IMR-90 (cell line): ENCODE measurements at regions not wholly inside any gene's neighbourhood (a gene's known extent, or its start where the extent isn't known, plus 50 kb on each side); places are given as distances from the start of the nearest gene placed in this dataset.

Experiments used
- ATAC-seq: fragments of 200-7000 bp; cut with Tn5 transposase; 2 replicates; pipeline ENCODE4 v1.9.1; 2020; ENCODE audit warnings: low read depth, mild to moderate bottlenecking, moderate library complexity
- BruUV-seq: library from RNA; stranded (reverse); fragments of 400-500 nt; replicated peaks from 2 replicates; lab custom pipeline; 2021; lab: Mats Ljungman, UMichigan
- CTCF ChIA-PET: fragments of 300-600 bp; formaldehyde crosslinking; extraction: SDS; loops from one replicate; lab custom pipeline; 2021; ENCODE audit warnings: antibody characterized with exemption; lab: Yijun Ruan, JAX
- POLR2A ChIA-PET: fragments of 300-600 bp; sonication (Branson Sonifier 250); formaldehyde crosslinking; loops from one replicate; lab custom pipeline; 2022; ENCODE audit warnings: antibody characterized with exemption; ENCODE audit not compliant: unreplicated experiment; lab: Charles Lee
- DNase-seq: peaks from one replicate; pipeline ENCODE4 v3.0.0; 2013
- H2AFZ ChIP-seq: replicated peaks from 2 replicates; pipeline ENCODE3; 2013; ENCODE audit warnings: low read length, mild to moderate bottlenecking; ENCODE audit not compliant: poor library complexity
- H2AK5ac ChIP-seq: 2 replicates; pipeline ENCODE4 v1.6.1; 2013; ENCODE audit warnings: low read depth, low read length, inconsistent platforms
- H2AK9ac ChIP-seq: replicated peaks from 2 replicates; pipeline ENCODE3; 2013; ENCODE audit warnings: mild to moderate bottlenecking, low read depth, low read length, moderate library complexity; ENCODE audit not compliant: poor library complexity
- H2BK120ac ChIP-seq: 2 replicates; pipeline ENCODE4 v1.6.1; 2013; ENCODE audit warnings: low read depth, low read length, inconsistent platforms
- H2BK15ac ChIP-seq: 3 replicates; pipeline ENCODE4 v1.6.1; 2013; ENCODE audit warnings: low read depth, low read length, inconsistent platforms
- H2BK20ac ChIP-seq: 2 replicates; pipeline ENCODE4 v1.6.1; 2013; ENCODE audit warnings: low read depth, mild to moderate bottlenecking, inconsistent platforms, low read length, moderate library complexity
- H2BK5ac ChIP-seq: 2 replicates; pipeline ENCODE4 v1.6.1; 2013; ENCODE audit warnings: mild to moderate bottlenecking, low read depth, low read length, inconsistent platforms; ENCODE audit not compliant: poor library complexity, severe bottlenecking
- H3K14ac ChIP-seq: replicated peaks from 2 replicates; pipeline ENCODE4 v1.6.1; 2013; ENCODE audit warnings: low read depth, low read length, inconsistent platforms
- H3K18ac ChIP-seq: 2 replicates; pipeline ENCODE4 v1.6.1; 2013; ENCODE audit warnings: low read depth, low read length, control low read depth
- H3K23ac ChIP-seq: 2 replicates; pipeline ENCODE4 v1.6.1; 2013; ENCODE audit warnings: low read depth, low read length, inconsistent platforms
- H3K27ac ChIP-seq: 2 replicates; pipeline ENCODE4 v1.5.1; 2013; ENCODE audit warnings: mild to moderate bottlenecking, control low read depth, low read length; ENCODE audit not compliant: insufficient read depth
- H3K27me3 ChIP-seq: 2 replicates; pipeline ENCODE4 v1.6.1; 2013; ENCODE audit warnings: low read length; ENCODE audit not compliant: control insufficient read depth, insufficient read depth
- H3K36me3 ChIP-seq: 2 replicates; pipeline ENCODE4 v1.6.1; 2013; ENCODE audit warnings: low read length, mixed read lengths; ENCODE audit not compliant: control insufficient read depth, insufficient read depth
- H3K4ac ChIP-seq: 2 replicates; pipeline ENCODE4 v1.6.1; 2013; ENCODE audit warnings: low read depth, low read length, inconsistent platforms
- H3K4me1 ChIP-seq: 2 replicates; pipeline ENCODE4 v1.6.1; 2013; ENCODE audit warnings: low read length, mixed read lengths; ENCODE audit not compliant: control insufficient read depth, insufficient read depth
- H3K4me2 ChIP-seq: 2 replicates; pipeline ENCODE4 v1.6.1; 2013; ENCODE audit warnings: low read depth, mild to moderate bottlenecking, control low read depth, low read length, moderate library complexity
- H3K4me3 ChIP-seq: 2 replicates; pipeline ENCODE4 v1.5.1; 2013; ENCODE audit warnings: low read depth, mild to moderate bottlenecking, control low read depth, low read length, moderate library complexity; ENCODE audit not compliant: insufficient read depth
- H3K56ac ChIP-seq: 2 replicates; pipeline ENCODE4 v1.6.1; 2013; ENCODE audit warnings: low read length, inconsistent platforms; ENCODE audit not compliant: insufficient read depth; ENCODE audit errors: extremely low read depth
- H3K79me1 ChIP-seq, 2 experiments: 2 replicates each; pipeline ENCODE4 v1.6.1; 2013; ENCODE audit warnings: low read length in 2 of 2, inconsistent platforms in 1 of 2, low read depth in 1 of 2
- H3K9ac ChIP-seq: 2 replicates; pipeline ENCODE4 v1.6.1; 2013; ENCODE audit warnings: low read depth, low read length, control low read depth
- H3K9me1 ChIP-seq: 2 replicates; pipeline ENCODE4 v1.6.1; 2013; ENCODE audit warnings: low read length, inconsistent platforms; ENCODE audit not compliant: insufficient read depth
- H3K9me3 ChIP-seq: 2 replicates; pipeline ENCODE4 v1.6.1; 2013; ENCODE audit warnings: low read length; ENCODE audit not compliant: control insufficient read depth, insufficient read depth
- H4K20me1 ChIP-seq: 2 replicates; pipeline ENCODE4 v1.6.1; 2013; ENCODE audit warnings: low read length, inconsistent platforms; ENCODE audit not compliant: insufficient read depth
- H4K5ac ChIP-seq: 2 replicates; pipeline ENCODE4 v1.6.1; 2013; ENCODE audit warnings: mild to moderate bottlenecking, low read depth, low read length, control low read depth
- H4K8ac ChIP-seq, 2 experiments: 2 replicates each; pipeline ENCODE4 v1.6.1; 2013; ENCODE audit warnings: low read depth in 2 of 2, low read length in 2 of 2, control low read depth in 1 of 2, inconsistent platforms in 1 of 2
- H4K91ac ChIP-seq: 2 replicates; pipeline ENCODE4 v1.6.1; 2013; ENCODE audit warnings: low read depth, low read length, inconsistent platforms; ENCODE audit not compliant: insufficient read depth
- BHLHE40 ChIP-seq: fragments of 150-350 bp; IDR thresholded peaks from 2 replicates; pipeline ENCODE4 v1.6.1; 2016; ENCODE audit warnings: mild to moderate bottlenecking, low read depth, low read length
- CEBPB ChIP-seq: IDR thresholded peaks from 2 replicates; pipeline ENCODE4 v1.6.1; 2012; ENCODE audit warnings: low read depth, low read length, improper control_type of control experiment
- CHD1 ChIP-seq: IDR thresholded peaks from 2 replicates; pipeline ENCODE4 v1.6.1; 2012; ENCODE audit warnings: low read depth, low read length, improper control_type of control experiment
- CTCF ChIP-seq: conservative IDR thresholded peaks from 2 replicates; pipeline ENCODE4 v1.5.1; 2012; ENCODE audit warnings: mild to moderate bottlenecking, low read depth, low read length, improper control_type of control experiment
- ELK1 ChIP-seq: fragments of 150-350 bp; IDR thresholded peaks from 2 replicates; pipeline ENCODE4 v1.6.1; 2016; ENCODE audit warnings: low read depth, mild to moderate bottlenecking, low read length, moderate library complexity, borderline replicate concordance
- MAFK ChIP-seq: IDR thresholded peaks from 2 replicates; pipeline ENCODE4 v1.6.1; 2012; ENCODE audit warnings: low read depth, low read length, improper control_type of control experiment
- MAZ ChIP-seq: IDR thresholded peaks from 2 replicates; pipeline ENCODE4 v1.6.1; 2012; ENCODE audit warnings: low read depth, mild to moderate bottlenecking, low read length, improper control_type of control experiment, moderate library complexity, borderline replicate concordance
- MXI1 ChIP-seq: IDR thresholded peaks from 2 replicates; pipeline ENCODE4 v1.6.1; 2012; ENCODE audit warnings: low read depth, mild to moderate bottlenecking, low read length, moderate library complexity, borderline replicate concordance
- NFE2L2 ChIP-seq: fragments of 150-350 bp; IDR thresholded peaks from 2 replicates; pipeline ENCODE4 v1.6.1; 2016; ENCODE audit warnings: low read depth, mild to moderate bottlenecking, low read length
- POLR2A ChIP-seq: IDR thresholded peaks from 2 replicates; pipeline ENCODE4 v1.6.1; 2012; ENCODE audit warnings: mild to moderate bottlenecking, low read depth, low read length
- RAD21 ChIP-seq: IDR thresholded peaks from 2 replicates; pipeline ENCODE4 v1.6.1; 2012; ENCODE audit warnings: low read length, improper control_type of control experiment
- SMC3 ChIP-seq: fragments of 150-350 bp; IDR thresholded peaks from 2 replicates; pipeline ENCODE4 v1.6.1; 2016; ENCODE audit warnings: low read depth, mild to moderate bottlenecking, antibody characterized with exemption, low read length, moderate library complexity
- USF2 ChIP-seq: fragments of 150-350 bp; IDR thresholded peaks from 2 replicates; pipeline ENCODE4 v1.6.1; 2017; ENCODE audit warnings: mild to moderate bottlenecking, antibody characterized with exemption, low read length, low read depth
- WGBS, 2 experiments: methylation state at CpG; one replicate each; pipeline versions ENCODE4 v1.1.5 to v1.1.7; 2013; ENCODE audit warnings: missing lambda C conversion rate in 2 of 2; ENCODE audit not compliant: insufficient read length in 1 of 2; ENCODE audit errors: extremely low coverage in 2 of 2; 5-methylcytosine and 5-hydroxymethylcytosine counted together
- dilution Hi-C: fragments of 300-500 bp; cut with HindIII; formaldehyde crosslinking; loops from one replicate; pipeline ENCODE4 v1.14.3; 2018; ENCODE audit warnings: low sequenced_read_pairs; ENCODE audit not compliant: unreplicated experiment
- in situ Hi-C: fragments of 300-500 bp; cut with MboI; formaldehyde crosslinking; loops from 3 replicates; pipeline ENCODE4 v1.14.3; 2019; ENCODE audit warnings: low sequenced_read_pairs, inconsistent platforms, mixed read lengths
- intact Hi-C: fragments of 100-400 bp; cut with micrococcal nuclease; formaldehyde crosslinking; loops from 2 replicates; pipeline ENCODE4 v1.10.0; 2022

DNA sequence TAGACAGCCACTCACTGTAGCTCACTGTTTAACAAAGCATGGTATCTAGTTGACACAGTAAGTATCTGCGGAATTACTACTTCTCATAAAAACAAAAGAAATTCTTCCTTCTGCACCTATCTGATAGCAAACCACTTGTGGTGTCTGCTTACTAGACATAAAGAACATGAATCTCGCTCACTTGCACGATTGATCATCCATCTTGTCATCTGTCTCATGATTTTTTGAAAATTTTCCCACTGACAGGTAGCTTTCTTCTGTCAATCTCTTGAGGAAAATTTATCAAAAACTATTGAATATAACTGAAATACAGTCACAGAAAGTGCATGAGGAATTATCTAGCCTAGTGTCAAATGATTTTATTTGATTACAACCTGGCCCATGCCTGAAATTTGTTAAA, 291.6 kb upstream of the ANO3 start:
- no TSS peak for BruUV-seq
- no peaks in the 10 kb centered on the region; the same call in 1 of the 2 replicates for H3K27me3 ChIP-seq
- no peaks in the 10 kb centered on the region for H4K20me1 ChIP-seq
- H3K4me1 ChIP-seq = no peaks in the 10 kb centered on the region
- H3K36me3 ChIP-seq = no peaks in the 10 kb centered on the region
- no peak for TF ChIP-seq USF2
- TF ChIP-seq CHD1 = no peak
- TF ChIP-seq CTCF = no peak
- TF ChIP-seq NFE2L2 = no peak
- TF ChIP-seq RAD21 = no peak
- no peak for TF ChIP-seq POLR2A
- TF ChIP-seq ELK1 = no peak
- no peak for TF ChIP-seq SMC3
- no peak for TF ChIP-seq BHLHE40
- TF ChIP-seq MXI1 = no peak
- TF ChIP-seq MAZ = no peak
- no peak for TF ChIP-seq CEBPB
- TF ChIP-seq MAFK = no peak
- intact Hi-C loops (no loop called here), dilution Hi-C loops (no loop called here), in situ Hi-C loops (no loop called here)
- no peak overlapping the region for H2AK9ac ChIP-seq
- H3K4me2 ChIP-seq = no peak overlapping the region
- no peaks in the 10 kb centered on the region for H3K79me1 ChIP-seq
- WGBS, 2 experiments = no CpG with 5 or more reads among the region's 3 CpGs
- H3K9ac ChIP-seq = no peak overlapping the region
- no peak overlapping the region for H2BK5ac ChIP-seq
- H4K8ac ChIP-seq = no peak overlapping the region
- no peak overlapping the region for H2BK15ac ChIP-seq
- no peak overlapping the region for H4K5ac ChIP-seq
- H3K14ac ChIP-seq = no peak overlapping the region
- POLR2A ChIA-PET = no interaction called here
- DNase-seq = no peak
- no peak overlapping the region for H2AK5ac ChIP-seq
- no peak overlapping the region for H3K4ac ChIP-seq
- H3K56ac ChIP-seq = no peak overlapping the region
- H3K4me3 ChIP-seq = no peak overlapping the region
- no peak overlapping the region for H2BK20ac ChIP-seq
- H3K9me1 ChIP-seq = no peaks in the 10 kb centered on the region
- CTCF ChIA-PET = no interaction called here
- H3K9me3 ChIP-seq = no peaks in the 10 kb centered on the region
- no peak overlapping the region for H3K23ac ChIP-seq
- no peak overlapping the region for H3K18ac ChIP-seq
- H4K91ac ChIP-seq = no peak overlapping the region
- H2AFZ ChIP-seq = no peak overlapping the region
- ATAC-seq = no peak
- no peak overlapping the region for H2BK120ac ChIP-seq
- H3K27ac ChIP-seq = no peak overlapping the region
